IMR-90 (cell line): ENCODE measurements at regions not wholly inside any gene's neighbourhood (a gene's known extent, or its start where the extent isn't known, plus 50 kb on each side); places are given as distances from the start of the nearest gene placed in this dataset.

Source experiments
- ATAC-seq: fragments of 200-7000 bp; cut with Tn5 transposase; 2 replicates; pipeline ENCODE4 v1.9.1; 2020; ENCODE audit warnings: low read depth, mild to moderate bottlenecking, moderate library complexity
- BruUV-seq: library from RNA; stranded (reverse); fragments of 400-500 nt; replicated peaks from 2 replicates; lab custom pipeline; 2021; lab: Mats Ljungman, UMichigan
- CTCF ChIA-PET: fragments of 300-600 bp; formaldehyde crosslinking; extraction: SDS; loops from one replicate; lab custom pipeline; 2021; ENCODE audit warnings: antibody characterized with exemption; lab: Yijun Ruan, JAX
- POLR2A ChIA-PET: fragments of 300-600 bp; sonication (Branson Sonifier 250); formaldehyde crosslinking; loops from one replicate; lab custom pipeline; 2022; ENCODE audit warnings: antibody characterized with exemption; ENCODE audit not compliant: unreplicated experiment; lab: Charles Lee
- DNase-seq: peaks from one replicate; pipeline ENCODE4 v3.0.0; 2013
- H2AFZ ChIP-seq: replicated peaks from 2 replicates; pipeline ENCODE3; 2013; ENCODE audit warnings: low read length, mild to moderate bottlenecking; ENCODE audit not compliant: poor library complexity
- H2AK5ac ChIP-seq: 2 replicates; pipeline ENCODE4 v1.6.1; 2013; ENCODE audit warnings: low read depth, low read length, inconsistent platforms
- H2AK9ac ChIP-seq: replicated peaks from 2 replicates; pipeline ENCODE3; 2013; ENCODE audit warnings: mild to moderate bottlenecking, low read depth, low read length, moderate library complexity; ENCODE audit not compliant: poor library complexity
- H2BK120ac ChIP-seq: 2 replicates; pipeline ENCODE4 v1.6.1; 2013; ENCODE audit warnings: low read depth, low read length, inconsistent platforms
- H2BK15ac ChIP-seq: 3 replicates; pipeline ENCODE4 v1.6.1; 2013; ENCODE audit warnings: low read depth, low read length, inconsistent platforms
- H2BK20ac ChIP-seq: 2 replicates; pipeline ENCODE4 v1.6.1; 2013; ENCODE audit warnings: low read depth, mild to moderate bottlenecking, inconsistent platforms, low read length, moderate library complexity
- H2BK5ac ChIP-seq: 2 replicates; pipeline ENCODE4 v1.6.1; 2013; ENCODE audit warnings: mild to moderate bottlenecking, low read depth, low read length, inconsistent platforms; ENCODE audit not compliant: poor library complexity, severe bottlenecking
- H3K14ac ChIP-seq: replicated peaks from 2 replicates; pipeline ENCODE4 v1.6.1; 2013; ENCODE audit warnings: low read depth, low read length, inconsistent platforms
- H3K18ac ChIP-seq: 2 replicates; pipeline ENCODE4 v1.6.1; 2013; ENCODE audit warnings: low read depth, low read length, control low read depth
- H3K23ac ChIP-seq: 2 replicates; pipeline ENCODE4 v1.6.1; 2013; ENCODE audit warnings: low read depth, low read length, inconsistent platforms
- H3K27ac ChIP-seq: 2 replicates; pipeline ENCODE4 v1.5.1; 2013; ENCODE audit warnings: mild to moderate bottlenecking, control low read depth, low read length; ENCODE audit not compliant: insufficient read depth
- H3K27me3 ChIP-seq: 2 replicates; pipeline ENCODE4 v1.6.1; 2013; ENCODE audit warnings: low read length; ENCODE audit not compliant: control insufficient read depth, insufficient read depth
- H3K36me3 ChIP-seq: 2 replicates; pipeline ENCODE4 v1.6.1; 2013; ENCODE audit warnings: low read length, mixed read lengths; ENCODE audit not compliant: control insufficient read depth, insufficient read depth
- H3K4ac ChIP-seq: 2 replicates; pipeline ENCODE4 v1.6.1; 2013; ENCODE audit warnings: low read depth, low read length, inconsistent platforms
- H3K4me1 ChIP-seq: 2 replicates; pipeline ENCODE4 v1.6.1; 2013; ENCODE audit warnings: low read length, mixed read lengths; ENCODE audit not compliant: control insufficient read depth, insufficient read depth
- H3K4me2 ChIP-seq: 2 replicates; pipeline ENCODE4 v1.6.1; 2013; ENCODE audit warnings: low read depth, mild to moderate bottlenecking, control low read depth, low read length, moderate library complexity
- H3K4me3 ChIP-seq: 2 replicates; pipeline ENCODE4 v1.5.1; 2013; ENCODE audit warnings: low read depth, mild to moderate bottlenecking, control low read depth, low read length, moderate library complexity; ENCODE audit not compliant: insufficient read depth
- H3K56ac ChIP-seq: 2 replicates; pipeline ENCODE4 v1.6.1; 2013; ENCODE audit warnings: low read length, inconsistent platforms; ENCODE audit not compliant: insufficient read depth; ENCODE audit errors: extremely low read depth
- H3K79me1 ChIP-seq, 2 experiments: 2 replicates each; pipeline ENCODE4 v1.6.1; 2013; ENCODE audit warnings: low read length in 2 of 2, inconsistent platforms in 1 of 2, low read depth in 1 of 2
- H3K9ac ChIP-seq: 2 replicates; pipeline ENCODE4 v1.6.1; 2013; ENCODE audit warnings: low read depth, low read length, control low read depth
- H3K9me1 ChIP-seq: 2 replicates; pipeline ENCODE4 v1.6.1; 2013; ENCODE audit warnings: low read length, inconsistent platforms; ENCODE audit not compliant: insufficient read depth
- H3K9me3 ChIP-seq: 2 replicates; pipeline ENCODE4 v1.6.1; 2013; ENCODE audit warnings: low read length; ENCODE audit not compliant: control insufficient read depth, insufficient read depth
- H4K20me1 ChIP-seq: 2 replicates; pipeline ENCODE4 v1.6.1; 2013; ENCODE audit warnings: low read length, inconsistent platforms; ENCODE audit not compliant: insufficient read depth
- H4K5ac ChIP-seq: 2 replicates; pipeline ENCODE4 v1.6.1; 2013; ENCODE audit warnings: mild to moderate bottlenecking, low read depth, low read length, control low read depth
- H4K8ac ChIP-seq, 2 experiments: 2 replicates each; pipeline ENCODE4 v1.6.1; 2013; ENCODE audit warnings: low read depth in 2 of 2, low read length in 2 of 2, control low read depth in 1 of 2, inconsistent platforms in 1 of 2
- H4K91ac ChIP-seq: 2 replicates; pipeline ENCODE4 v1.6.1; 2013; ENCODE audit warnings: low read depth, low read length, inconsistent platforms; ENCODE audit not compliant: insufficient read depth
- CEBPB ChIP-seq: IDR thresholded peaks from 2 replicates; pipeline ENCODE4 v1.6.1; 2012; ENCODE audit warnings: low read depth, low read length, improper control_type of control experiment
- RAD21 ChIP-seq: IDR thresholded peaks from 2 replicates; pipeline ENCODE4 v1.6.1; 2012; ENCODE audit warnings: low read length, improper control_type of control experiment
- WGBS, 2 experiments: methylation state at CpG; one replicate each; pipeline versions ENCODE4 v1.1.5 to v1.1.7; 2013; ENCODE audit warnings: missing lambda C conversion rate in 2 of 2; ENCODE audit not compliant: insufficient read length in 1 of 2; ENCODE audit errors: extremely low coverage in 2 of 2; 5-methylcytosine and 5-hydroxymethylcytosine counted together
- dilution Hi-C: fragments of 300-500 bp; cut with HindIII; formaldehyde crosslinking; loops from one replicate; pipeline ENCODE4 v1.14.3; 2018; ENCODE audit warnings: low sequenced_read_pairs; ENCODE audit not compliant: unreplicated experiment
- in situ Hi-C: fragments of 300-500 bp; cut with MboI; formaldehyde crosslinking; loops from 3 replicates; pipeline ENCODE4 v1.14.3; 2019; ENCODE audit warnings: low sequenced_read_pairs, inconsistent platforms, mixed read lengths
- intact Hi-C: fragments of 100-400 bp; cut with micrococcal nuclease; formaldehyde crosslinking; loops from 2 replicates; pipeline ENCODE4 v1.10.0; 2022

DNA sequence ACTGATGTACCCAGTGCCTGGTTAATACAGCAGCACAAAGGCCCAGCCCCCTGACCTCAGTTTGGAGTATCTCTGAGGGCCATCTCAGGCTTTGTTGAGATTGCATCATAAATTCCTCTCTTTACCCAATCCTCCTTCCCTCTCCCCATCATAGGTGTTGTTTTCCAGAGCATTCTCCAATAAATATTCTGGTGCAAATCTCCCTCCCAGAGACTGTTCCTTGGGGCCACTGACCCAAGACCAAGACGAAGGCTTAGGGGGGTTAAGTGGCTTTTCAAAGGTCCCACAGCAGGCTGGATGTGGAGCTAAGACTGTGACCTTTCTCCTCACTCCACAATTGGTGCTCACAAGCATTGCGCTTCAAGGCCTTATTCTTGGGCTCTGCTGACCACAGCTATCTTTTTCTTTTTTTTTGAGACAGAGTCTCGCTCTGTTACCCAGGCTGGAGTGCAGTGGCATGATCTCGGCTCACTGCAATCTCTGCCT is 72.4 kb upstream of the ZMYND8 start:
- BruUV-seq = no TSS peak
- CTCF ChIA-PET = no interaction called here
- intact Hi-C loops = no loop called here

More for the DNA sequence above, 72.4 kb upstream of the ZMYND8 start:
- Histone ChIP-seq H3K18ac (no peak overlapping the region), H3K4me1 (no peaks in the 10 kb centered on the region; the same call in 1 of the 2 replicates), H4K20me1 (no peaks in the 10 kb centered on the region), H4K8ac (no peak overlapping the region), H3K4me3 (no peak overlapping the region), H3K27ac (no peak overlapping the region), H3K56ac (no peak overlapping the region), H2BK5ac (no peak overlapping the region), H4K91ac (no peak overlapping the region), H2AK5ac (no peak overlapping the region), H3K9me3 (peaks cover 16% of the 10 kb centered on the region), H4K5ac (no peak overlapping the region), H3K36me3 (no peaks in the 10 kb centered on the region), H3K9me1 (no peaks in the 10 kb centered on the region), H3K4ac (no peak overlapping the region), H2AFZ (no peak overlapping the region), H2BK120ac (no peak overlapping the region), H3K79me1 (no peaks in the 10 kb centered on the region), H2AK9ac (no peak overlapping the region), H3K9ac (no peak overlapping the region), H2BK15ac (no peak overlapping the region), H3K23ac (no peak overlapping the region), H3K14ac (no peak overlapping the region), H3K4me2 (no peak overlapping the region), H2BK20ac (no peak overlapping the region), H3K27me3 (no peaks in the 10 kb centered on the region)
- WGBS, 2 experiments = 100% methylated on average over 1 of the region's 4 CpGs; no CpG with 5 or more reads in 1 of the 2 experiments
- no peak for DNase-seq
- TF ChIP-seq RAD21 (no peak), CEBPB (peak; percentile 57)
- POLR2A ChIA-PET = no interaction called here
- no peak for ATAC-seq
- dilution Hi-C loops (no loop called here), in situ Hi-C loops (no loop called here)
